PC-3 (cell line): ENCODE measurements at regions not wholly inside any gene's neighbourhood (a gene's known extent, or its start where the extent isn't known, plus 50 kb on each side); places are given as distances from the start of the nearest gene placed in this dataset.

Experiments
- EZH2 ChIP-seq: fragments of 300-600 bp; sonication (generic); IDR thresholded peaks from one replicate; pipeline ENCODE4 v1.6.1; 2017; ENCODE audit warnings: antibody characterized with exemption, mild to moderate bottlenecking, low read length; ENCODE audit not compliant: unreplicated experiment
- EZH2phosphoT487 ChIP-seq: fragments of 300-600 bp; sonication (generic); IDR thresholded peaks from 2 replicates; pipeline ENCODE4 v1.6.1; 2018; ENCODE audit warnings: mild to moderate bottlenecking, antibody characterized with exemption, low read length, borderline replicate concordance
- TF ChIP-seq, protein P1 (sequence below): fragments of 300-600 bp; sonication (generic); conservative IDR thresholded peaks from 2 replicates; pipeline ENCODE4 v1.5.1; 2017; ENCODE audit warnings: antibody characterized with exemption, low read depth, mild to moderate bottlenecking, low read length

DNA sequence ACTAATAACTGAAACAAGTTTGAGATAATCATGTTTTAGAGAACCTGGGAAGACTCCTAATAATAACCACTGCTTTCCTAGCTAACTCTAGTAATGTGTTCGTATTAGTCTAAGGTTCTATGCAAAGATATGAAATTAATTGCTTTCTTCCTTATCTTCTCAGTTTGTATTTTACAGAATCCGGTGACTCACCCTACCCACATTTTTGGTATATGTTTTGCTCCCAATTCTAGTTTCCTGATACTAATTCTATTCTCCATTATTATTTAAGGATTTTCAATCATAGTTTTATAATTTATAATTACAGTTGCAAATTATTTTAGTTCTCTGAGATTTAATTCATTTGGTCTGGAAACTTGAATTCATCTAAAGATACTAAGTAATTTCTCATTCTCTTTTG, 394.6 kb upstream of the SETBP1 start:
- TF ChIP-seq EZH2: no peak
- TF ChIP-seq, protein P1, sequence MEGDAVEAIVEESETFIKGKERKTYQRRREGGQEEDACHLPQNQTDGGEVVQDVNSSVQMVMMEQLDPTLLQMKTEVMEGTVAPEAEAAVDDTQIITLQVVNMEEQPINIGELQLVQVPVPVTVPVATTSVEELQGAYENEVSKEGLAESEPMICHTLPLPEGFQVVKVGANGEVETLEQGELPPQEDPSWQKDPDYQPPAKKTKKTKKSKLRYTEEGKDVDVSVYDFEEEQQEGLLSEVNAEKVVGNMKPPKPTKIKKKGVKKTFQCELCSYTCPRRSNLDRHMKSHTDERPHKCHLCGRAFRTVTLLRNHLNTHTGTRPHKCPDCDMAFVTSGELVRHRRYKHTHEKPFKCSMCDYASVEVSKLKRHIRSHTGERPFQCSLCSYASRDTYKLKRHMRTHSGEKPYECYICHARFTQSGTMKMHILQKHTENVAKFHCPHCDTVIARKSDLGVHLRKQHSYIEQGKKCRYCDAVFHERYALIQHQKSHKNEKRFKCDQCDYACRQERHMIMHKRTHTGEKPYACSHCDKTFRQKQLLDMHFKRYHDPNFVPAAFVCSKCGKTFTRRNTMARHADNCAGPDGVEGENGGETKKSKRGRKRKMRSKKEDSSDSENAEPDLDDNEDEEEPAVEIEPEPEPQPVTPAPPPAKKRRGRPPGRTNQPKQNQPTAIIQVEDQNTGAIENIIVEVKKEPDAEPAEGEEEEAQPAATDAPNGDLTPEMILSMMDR: no peak
- no peak for TF ChIP-seq EZH2phosphoT487
